Memory B cell (primary cell): ENCODE measurements at regions not wholly inside any gene's neighbourhood (a gene's known extent, or its start where the extent isn't known, plus 50 kb on each side); places are given as distances from the start of the nearest gene placed in this dataset.

ENCODE experiments used
- ATAC-seq: fragments of 150-1000 bp; cut with Tn5 transposase; 2 replicates; pipeline ENCODE4 v1.10.0; 2021; ENCODE audit warnings: low read depth, mild to moderate bottlenecking, moderate library complexity
- DNase-seq, 2 donors: peaks; one replicate each; pipeline ENCODE4 v3.0.0; 2022; ENCODE audit warnings: low spot score in 2 of 2
- H3K27ac Mint-ChIP-seq: one replicate; pipeline ENCODE4 v1.8.0; 2022; ENCODE audit warnings: mild to moderate bottlenecking, moderate library complexity, mixed read lengths
- H3K27me3 Mint-ChIP-seq: one replicate; pipeline ENCODE4 v1.8.0; 2022; ENCODE audit warnings: mixed read lengths
- H3K36me3 Mint-ChIP-seq: one replicate; pipeline ENCODE4 v1.8.0; 2022; ENCODE audit warnings: mild to moderate bottlenecking, mixed read lengths
- H3K4me1 Mint-ChIP-seq: one replicate; pipeline ENCODE4 v1.8.0; 2022; ENCODE audit warnings: mixed read lengths
- H3K4me3 Mint-ChIP-seq: one replicate; pipeline ENCODE4 v1.8.0; 2022; ENCODE audit warnings: mild to moderate bottlenecking, moderate library complexity, mixed read lengths
- H3K9me3 Mint-ChIP-seq: one replicate; pipeline ENCODE4 v1.8.0; 2022; ENCODE audit warnings: mixed read lengths

DNA sequence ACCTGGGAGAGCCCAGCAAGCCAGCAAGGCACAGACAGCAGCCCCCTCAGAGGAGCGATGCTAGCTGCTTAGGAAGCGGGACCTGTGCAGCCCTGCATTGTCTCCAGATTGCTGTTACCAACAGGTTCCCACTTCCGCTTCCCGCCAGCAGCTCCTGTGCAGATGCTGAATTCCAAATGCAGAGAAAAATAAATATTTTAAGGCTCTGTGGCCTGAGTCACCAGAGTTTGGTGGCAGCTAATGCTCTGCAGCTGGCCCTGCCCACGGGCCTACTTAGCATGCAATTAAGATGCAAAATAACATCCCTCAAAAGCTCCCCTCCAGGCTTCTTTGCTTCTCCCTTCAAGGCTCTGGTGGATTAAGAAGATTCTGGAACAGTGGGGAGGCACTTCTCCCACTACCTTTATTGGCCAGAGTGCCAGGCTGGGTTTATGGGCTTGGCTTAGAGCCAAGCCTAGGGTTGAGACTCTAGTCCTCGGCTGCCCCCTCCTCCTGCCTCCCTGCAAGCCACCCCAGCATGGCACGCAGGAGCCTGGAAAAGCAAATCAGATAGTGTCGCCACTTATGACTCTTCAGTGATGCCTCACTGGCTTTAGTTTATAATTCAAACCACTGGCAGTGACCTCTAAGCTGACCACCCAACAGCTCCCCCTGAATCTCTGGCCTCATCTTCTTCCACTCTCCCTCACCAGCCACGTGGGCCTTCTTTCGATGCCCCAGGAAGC, 207.1 kb upstream of the ZC3H12A start:
- H3K27me3 Mint-ChIP-seq: peaks cover 2% of the 10 kb centered on the region
- no peak for ATAC-seq
- H3K27ac Mint-ChIP-seq: peak overlapping the region; percentile 2
- no peak for DNase-seq
- peaks cover 2% of the 10 kb centered on the region for H3K4me1 Mint-ChIP-seq
- peaks cover 3% of the 10 kb centered on the region for H3K9me3 Mint-ChIP-seq
- no peaks in the 10 kb centered on the region for H3K36me3 Mint-ChIP-seq
- H3K4me3 Mint-ChIP-seq: no peak overlapping the region

DNA sequence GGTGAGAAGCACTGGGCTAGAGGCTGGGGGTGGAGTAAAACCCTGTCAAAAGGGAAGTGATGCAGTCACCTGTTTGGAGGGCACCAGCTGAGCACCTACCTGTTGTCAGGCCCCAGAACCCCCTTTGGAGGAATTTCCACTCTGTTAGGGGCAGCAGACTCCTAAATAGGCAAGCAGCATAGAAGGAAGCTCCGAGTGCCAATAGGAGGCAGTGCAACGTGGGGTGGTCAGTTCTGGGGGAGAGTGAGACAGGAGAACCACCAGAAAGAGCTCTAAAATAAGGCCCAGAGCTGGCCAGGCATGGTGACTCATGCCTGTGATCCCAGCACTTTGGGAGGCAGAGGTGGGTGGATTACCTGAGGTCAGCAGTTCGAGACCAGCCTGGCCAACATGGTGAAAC, 203.7 kb upstream of the ZC3H12A start:
- H3K9me3 Mint-ChIP-seq: no peaks in the 10 kb centered on the region
- H3K27me3 Mint-ChIP-seq: peaks cover 1% of the 10 kb centered on the region
- no peak for ATAC-seq
- no peaks in the 10 kb centered on the region for H3K36me3 Mint-ChIP-seq
- no peak overlapping the region for H3K27ac Mint-ChIP-seq
- peaks cover 2% of the 10 kb centered on the region for H3K4me1 Mint-ChIP-seq
- DNase-seq: no peak
- no peak overlapping the region for H3K4me3 Mint-ChIP-seq

GRCh38 chr1:37272626-37273025, 201.8 kb upstream of the ZC3H12A start:
- Mint-ChIP-seq H3K27ac (no peak overlapping the region), H3K4me1 (no peaks in the 10 kb centered on the region), H3K9me3 (no peaks in the 10 kb centered on the region), H3K4me3 (no peak overlapping the region), H3K27me3 (peaks cover 4% of the 10 kb centered on the region), H3K36me3 (no peaks in the 10 kb centered on the region)
- ATAC-seq (no peak), DNase-seq (no peak)

DNA sequence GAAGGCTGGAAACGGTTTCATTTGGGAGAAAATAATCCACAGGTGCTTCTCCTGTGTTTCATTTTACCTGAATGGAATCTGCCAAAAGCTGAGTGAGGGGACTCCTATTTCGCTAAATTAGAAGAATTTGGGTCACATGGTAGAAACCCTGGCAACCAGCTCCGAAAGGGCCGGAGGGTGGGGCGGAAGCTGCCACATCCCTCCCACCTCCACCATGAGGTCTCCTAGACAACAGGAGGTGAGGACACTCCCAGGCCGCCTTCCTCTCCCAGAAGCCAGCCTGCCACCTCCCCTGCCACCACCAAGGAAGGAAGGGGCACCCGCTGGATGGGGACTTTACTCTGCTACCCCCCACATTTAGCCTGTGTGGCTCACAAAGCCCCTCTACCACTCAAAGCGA, 199.9 kb upstream of the ZC3H12A start:
- Mint-ChIP-seq H3K4me1 (no peaks in the 10 kb centered on the region), H3K4me3 (no peak overlapping the region), H3K27me3 (peaks cover 7% of the 10 kb centered on the region), H3K27ac (no peak overlapping the region), H3K36me3 (peaks cover 4% of the 10 kb centered on the region), H3K9me3 (peaks cover 4% of the 10 kb centered on the region)
- ATAC-seq (no peak), DNase-seq (no peak)

DNA sequence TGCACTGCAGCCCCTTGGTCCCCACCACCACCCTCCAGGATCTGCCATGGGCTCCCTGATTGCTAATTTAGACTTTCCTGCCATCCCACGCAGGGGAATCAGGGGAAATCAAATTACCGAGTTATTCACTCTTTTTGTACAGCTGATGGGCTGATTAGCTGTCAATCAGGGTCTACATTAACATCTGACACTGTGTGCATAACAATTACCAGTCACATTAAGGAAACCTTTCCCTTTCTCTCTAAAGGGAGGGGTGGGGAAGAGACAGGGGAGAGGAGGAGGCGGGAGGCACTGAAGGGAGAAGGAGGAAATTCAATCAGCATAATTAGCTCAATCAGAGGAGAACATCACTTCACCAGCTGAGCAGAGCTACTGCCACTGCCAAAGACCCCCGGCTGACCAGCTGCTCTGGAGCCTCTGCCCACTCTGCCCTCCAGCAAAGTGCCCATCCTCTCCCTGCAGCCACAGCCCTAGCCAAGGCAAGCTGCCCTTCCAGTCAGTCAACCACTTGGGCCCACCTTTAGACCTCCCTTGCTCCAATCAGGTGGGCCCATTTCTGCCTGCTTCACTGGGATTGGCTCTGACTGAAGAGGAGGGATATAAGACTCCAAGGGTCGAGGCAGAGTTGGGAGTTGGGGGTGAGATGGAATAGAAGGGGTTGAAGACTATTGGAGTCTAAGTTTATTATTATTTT, 199.3 kb upstream of the ZC3H12A start:
- ATAC-seq: no peak
- H3K4me1 Mint-ChIP-seq: no peaks in the 10 kb centered on the region

GRCh38 chr1:37277366-37277765, 197.0 kb upstream of the ZC3H12A start:
- H3K4me1 Mint-ChIP-seq: peaks cover under 1% of the 10 kb centered on the region
- no peak overlapping the region for H3K27ac Mint-ChIP-seq
- H3K9me3 Mint-ChIP-seq: peaks cover 11% of the 10 kb centered on the region
- H3K36me3 Mint-ChIP-seq: peaks cover 12% of the 10 kb centered on the region
- peaks cover 9% of the 10 kb centered on the region for H3K27me3 Mint-ChIP-seq
- ATAC-seq (no peak), DNase-seq (no peak)
- H3K4me3 Mint-ChIP-seq: no peak overlapping the region

More for the DNA sequence above, 199.3 kb upstream of the ZC3H12A start:
- Mint-ChIP-seq H3K4me3 (no peak overlapping the region), H3K36me3 (peaks cover 10% of the 10 kb centered on the region), H3K27ac (no peak overlapping the region), H3K27me3 (peaks cover 7% of the 10 kb centered on the region), H3K9me3 (peaks cover 9% of the 10 kb centered on the region)
- DNase-seq: no peak

DNA sequence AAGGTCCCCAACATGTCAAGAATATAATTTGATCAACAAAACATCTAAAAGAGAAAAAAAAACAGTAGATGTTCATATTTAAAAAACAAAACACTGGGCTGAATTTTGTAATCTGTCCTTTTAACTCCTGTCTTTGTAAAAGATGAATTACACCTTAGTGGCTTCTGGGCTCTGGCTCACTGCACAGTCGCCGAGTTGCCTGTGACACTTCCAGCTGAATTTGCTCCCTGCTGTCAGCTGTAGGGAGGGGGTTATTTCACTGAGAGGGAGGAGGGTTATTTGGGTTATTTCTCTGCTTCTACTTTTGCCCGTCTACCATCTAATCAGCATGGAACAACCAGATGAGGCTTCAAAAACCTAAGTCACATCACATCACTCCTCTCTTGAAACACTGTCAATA, 193.0 kb upstream of the ZC3H12A start:
- H3K4me3 Mint-ChIP-seq: no peak overlapping the region
- DNase-seq (no peak), ATAC-seq (no peak)
- peaks cover 12% of the 10 kb centered on the region for H3K36me3 Mint-ChIP-seq
- peaks cover 11% of the 10 kb centered on the region for H3K9me3 Mint-ChIP-seq
- no peak overlapping the region for H3K27ac Mint-ChIP-seq
- H3K4me1 Mint-ChIP-seq: peaks cover 4% of the 10 kb centered on the region
- H3K27me3 Mint-ChIP-seq: peaks cover 6% of the 10 kb centered on the region

DNA sequence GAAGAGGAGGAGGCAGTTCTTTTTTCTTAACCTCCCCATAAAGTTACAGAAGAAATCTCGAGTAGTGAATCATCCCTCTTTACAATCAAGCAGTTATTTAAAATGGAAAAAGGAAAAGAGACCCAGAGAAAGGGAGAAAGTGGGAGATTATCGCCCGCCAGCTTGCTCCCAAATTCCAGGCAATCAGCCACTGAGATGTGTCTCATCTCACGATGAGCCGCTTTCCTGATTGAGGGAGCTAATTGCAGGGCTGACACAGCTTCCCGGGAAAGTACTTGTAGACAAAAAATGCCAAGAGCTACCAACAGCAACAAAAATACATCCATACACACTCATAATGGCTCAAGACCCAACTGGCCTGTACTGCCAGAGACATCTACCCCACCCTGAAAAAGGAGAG, 191.6 kb upstream of the ZC3H12A start:
- H3K27me3 Mint-ChIP-seq: peaks cover 4% of the 10 kb centered on the region
- H3K36me3 Mint-ChIP-seq: peaks cover 12% of the 10 kb centered on the region
- H3K9me3 Mint-ChIP-seq: peaks cover 11% of the 10 kb centered on the region
- H3K27ac Mint-ChIP-seq: no peak overlapping the region
- DNase-seq: no peak
- H3K4me1 Mint-ChIP-seq: peaks cover 9% of the 10 kb centered on the region
- no peak overlapping the region for H3K4me3 Mint-ChIP-seq
- ATAC-seq: no peak

GRCh38 chr1:37284053-37284452, 190.3 kb upstream of the ZC3H12A start:
- Mint-ChIP-seq H3K4me3 (no peak overlapping the region), H3K4me1 (peaks cover 21% of the 10 kb centered on the region), H3K27me3 (peaks cover 2% of the 10 kb centered on the region), H3K27ac (no peak overlapping the region), H3K9me3 (peaks cover 12% of the 10 kb centered on the region), H3K36me3 (peaks cover 15% of the 10 kb centered on the region)
- no peak for DNase-seq
- ATAC-seq: no peak

- H3K27me3 Mint-ChIP-seq: peaks cover 2% of the 10 kb centered on the region
- H3K36me3 Mint-ChIP-seq: peaks cover 7% of the 10 kb centered on the region
- peaks cover 7% of the 10 kb centered on the region for H3K9me3 Mint-ChIP-seq
- DNase-seq (no peak), ATAC-seq (no peak)
- no peak overlapping the region for H3K27ac Mint-ChIP-seq
- H3K4me3 Mint-ChIP-seq: no peak overlapping the region
- H3K4me1 Mint-ChIP-seq: peaks cover 40% of the 10 kb centered on the region
Measured at GRCh38 chr1:37286881-37287280, 187.5 kb upstream of the ZC3H12A start.

DNA sequence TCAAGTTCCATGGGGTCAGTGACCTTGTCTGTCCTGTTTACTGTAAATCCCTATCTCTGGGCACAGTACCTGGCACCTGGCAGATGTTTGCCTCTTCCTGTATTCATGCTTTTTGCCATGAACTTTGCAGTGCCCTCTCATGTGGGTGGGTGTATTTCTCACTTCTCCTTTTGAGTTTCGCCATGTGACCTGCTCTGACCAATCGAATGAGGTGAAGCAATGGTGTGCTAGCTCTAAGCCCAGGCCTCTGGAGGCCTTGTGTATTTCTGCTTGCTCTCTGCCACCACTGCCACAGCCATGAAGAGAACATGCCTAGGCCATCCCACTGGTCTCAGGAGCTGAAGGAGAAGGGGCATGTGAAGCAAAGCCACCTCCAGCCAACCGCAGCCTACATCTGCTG, 185.5 kb upstream of the ZC3H12A start:
- ATAC-seq: peak; percentile 98
- H3K4me3 Mint-ChIP-seq: peak overlapping the region; percentile 50
- peak overlapping the region; percentile 69 for H3K27ac Mint-ChIP-seq
- H3K27me3 Mint-ChIP-seq: no peaks in the 10 kb centered on the region
- peak; percentile 58 to 82 for DNase-seq
- H3K4me1 Mint-ChIP-seq: peaks cover 42% of the 10 kb centered on the region
- peaks cover 7% of the 10 kb centered on the region for H3K9me3 Mint-ChIP-seq
- peaks cover 7% of the 10 kb centered on the region for H3K36me3 Mint-ChIP-seq

DNA sequence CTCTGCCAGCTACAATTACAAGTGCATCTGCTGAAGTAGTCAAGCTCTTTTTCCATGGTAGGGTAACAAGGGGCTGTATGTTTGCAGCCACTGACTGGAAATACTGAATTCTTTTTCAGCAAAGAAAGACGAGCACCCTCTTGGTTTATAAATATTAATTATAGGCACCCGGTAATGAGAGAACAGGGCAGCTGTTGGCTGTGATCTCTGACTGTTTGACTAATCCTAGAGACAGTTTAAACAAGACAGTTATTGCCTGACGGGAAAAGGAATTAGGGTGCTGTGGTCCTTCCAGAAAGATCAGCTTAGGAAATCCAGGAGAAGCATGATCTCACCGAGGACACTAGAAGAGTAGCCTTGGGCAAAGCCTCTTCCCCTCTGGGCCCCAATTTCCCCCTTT, 183.7 kb upstream of the ZC3H12A start:
- Mint-ChIP-seq H3K4me1 (peaks cover 54% of the 10 kb centered on the region), H3K4me3 (no peak overlapping the region), H3K36me3 (peaks cover 7% of the 10 kb centered on the region), H3K9me3 (peaks cover 7% of the 10 kb centered on the region), H3K27ac (peak overlapping the region; percentile 69), H3K27me3 (no peaks in the 10 kb centered on the region)
- ATAC-seq (no peak), DNase-seq (no peak)

- DNase-seq: no peak
- H3K36me3 Mint-ChIP-seq: peaks cover 7% of the 10 kb centered on the region
- no peak overlapping the region for H3K27ac Mint-ChIP-seq
- H3K9me3 Mint-ChIP-seq: peaks cover 7% of the 10 kb centered on the region
- peaks cover 54% of the 10 kb centered on the region for H3K4me1 Mint-ChIP-seq
- ATAC-seq: no peak
- H3K27me3 Mint-ChIP-seq: peaks cover 5% of the 10 kb centered on the region
- no peak overlapping the region for H3K4me3 Mint-ChIP-seq
Measured at GRCh38 chr1:37292789-37293188, 181.6 kb upstream of the ZC3H12A start.

DNA sequence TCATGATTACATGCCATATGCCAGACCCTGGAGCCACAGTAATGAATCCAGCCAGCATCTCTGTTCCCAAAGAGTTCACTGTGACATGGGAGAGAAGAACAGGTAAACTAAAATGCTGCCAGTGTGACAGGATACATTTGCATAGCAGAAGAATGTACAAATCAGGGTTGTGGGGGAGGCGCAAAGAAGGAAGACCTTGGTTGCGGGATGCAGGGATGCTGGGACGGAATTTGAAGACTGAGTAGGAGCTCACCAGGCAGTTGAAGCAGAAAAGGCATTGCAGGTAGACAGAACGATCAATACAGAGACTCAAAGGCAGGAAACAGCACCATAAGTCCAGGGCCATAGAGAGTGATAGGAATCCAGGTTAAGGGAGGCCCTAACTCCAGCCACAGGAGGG, 180.3 kb upstream of the ZC3H12A start:
- ATAC-seq (no peak), DNase-seq (no peak)
- Mint-ChIP-seq H3K9me3 (peaks cover 4% of the 10 kb centered on the region), H3K4me1 (peaks cover 41% of the 10 kb centered on the region), H3K27ac (peak overlapping the region; percentile 70), H3K4me3 (no peak overlapping the region), H3K27me3 (peaks cover 8% of the 10 kb centered on the region), H3K36me3 (peaks cover 3% of the 10 kb centered on the region)

DNA sequence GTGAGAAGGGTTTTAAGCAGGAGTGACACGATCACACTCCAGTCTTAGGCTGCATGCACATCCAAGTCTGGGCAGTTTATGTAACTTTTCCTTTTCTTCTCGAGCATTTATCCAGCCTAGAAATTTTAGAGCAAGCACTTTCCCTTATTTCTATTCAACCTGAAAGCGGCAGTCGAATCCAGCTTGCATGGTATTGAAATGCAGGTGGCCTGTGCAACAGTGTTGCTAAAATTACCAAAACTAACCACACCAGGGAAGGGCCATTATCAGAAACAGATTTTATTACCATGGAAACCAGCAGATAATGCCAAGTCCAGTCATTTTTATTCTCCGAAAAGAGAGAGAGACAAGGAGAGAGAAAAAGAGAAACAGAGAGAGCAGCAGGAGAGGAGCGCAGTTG, 179.9 kb upstream of the ZC3H12A start:
- Mint-ChIP-seq H3K9me3 (peaks cover 4% of the 10 kb centered on the region), H3K36me3 (peaks cover 3% of the 10 kb centered on the region), H3K27me3 (peaks cover 8% of the 10 kb centered on the region), H3K4me3 (no peak overlapping the region), H3K27ac (no peak overlapping the region), H3K4me1 (peaks cover 37% of the 10 kb centered on the region)
- DNase-seq (no peak), ATAC-seq (no peak)
